AG09309 (cell line): ENCODE measurements at regions not wholly inside any gene's neighbourhood (a gene's known extent, or its start where the extent isn't known, plus 50 kb on each side); places are given as distances from the start of the nearest gene placed in this dataset.
A peak's percentile ranks its signal among the peaks of the same experiment; 100 is the strongest.

Experiments used
- DNase-seq: peaks from one replicate; pipeline ENCODE4 v3.0.0-alpha.2; 2010; ENCODE audit warnings: low read depth
- H3K4me3 ChIP-seq: 2 replicates; pipeline ENCODE4 v1.5.1; 2011; ENCODE audit warnings: mild to moderate bottlenecking, low read depth, low read length, moderate library complexity; ENCODE audit not compliant: control insufficient read depth
- CTCF ChIP-seq: IDR thresholded peaks from 2 replicates; pipeline ENCODE4 v1.5.1; 2011; ENCODE audit warnings: mild to moderate bottlenecking, low read depth, low read length, inconsistent platforms; ENCODE audit not compliant: insufficient read depth, control insufficient read depth; ENCODE audit errors: missing control alignments

DNA sequence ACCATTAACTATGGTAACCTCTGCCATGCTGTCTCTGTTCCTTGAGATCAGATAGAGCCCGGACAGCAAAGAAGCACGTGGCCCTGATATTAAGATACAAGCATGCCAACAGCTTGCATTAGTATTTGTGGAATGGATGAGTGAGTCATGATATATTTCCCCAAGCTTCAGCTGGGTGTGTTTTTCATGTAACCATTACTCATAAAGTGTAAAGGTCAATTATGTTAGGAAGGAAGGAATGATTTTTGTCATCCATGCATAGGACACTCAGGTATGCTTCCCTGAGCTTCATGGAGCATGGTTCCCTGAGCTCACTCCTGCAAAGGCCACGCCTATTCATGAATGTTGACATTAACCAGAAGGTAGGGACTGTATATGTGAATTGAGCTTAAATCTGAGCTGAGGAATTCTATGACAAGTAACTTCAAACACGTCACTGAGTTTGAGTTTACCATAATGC is 74.6 kb downstream of the ARL4C start:
- no peak for TF ChIP-seq CTCF
- no peak overlapping the region for H3K4me3 ChIP-seq
- peak; percentile 81 for DNase-seq

DNA sequence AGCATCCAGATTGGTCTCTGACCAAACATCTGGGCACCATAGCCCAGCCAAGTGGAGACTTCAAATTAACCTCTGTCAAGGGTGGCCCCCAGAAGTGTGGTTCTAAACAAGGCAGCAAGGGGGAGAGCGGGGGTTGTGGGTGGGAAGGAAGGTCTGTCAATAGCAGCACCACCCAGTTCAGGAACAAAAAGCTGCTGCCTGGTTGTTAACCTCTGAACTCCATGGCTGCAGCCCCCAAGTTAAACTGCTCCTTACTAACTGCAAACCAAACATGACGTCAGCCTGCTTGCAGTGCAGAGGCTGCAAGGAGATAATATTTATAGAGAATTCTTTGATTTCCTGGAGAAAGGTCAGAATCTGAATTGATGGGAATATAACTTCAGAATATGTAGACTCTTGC is 76.5 kb downstream of the ARL4C start:
- no peak for DNase-seq
- no peak for TF ChIP-seq CTCF
- H3K4me3 ChIP-seq = no peak overlapping the region

DNA sequence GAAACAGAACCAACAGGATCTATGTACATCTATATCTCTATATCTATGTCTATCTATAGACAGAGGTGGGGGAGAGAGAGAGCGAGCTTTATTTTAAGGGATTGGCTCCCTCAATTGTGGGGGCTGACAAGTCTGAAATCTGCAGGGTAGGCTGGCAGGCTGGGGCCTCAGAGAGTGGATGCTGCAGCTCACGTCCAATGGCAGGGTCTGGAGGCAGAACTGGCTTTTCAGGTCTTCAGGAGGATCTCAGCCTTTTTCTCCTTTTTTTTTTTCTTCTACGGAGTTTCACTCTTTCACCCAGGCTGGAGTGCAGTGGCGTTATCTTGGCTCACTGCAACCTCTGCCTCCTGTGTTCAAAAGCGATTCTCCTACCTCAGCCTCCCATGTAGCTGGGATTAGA is 77.2 kb downstream of the ARL4C start:
- no peak overlapping the region for H3K4me3 ChIP-seq
- no peak for TF ChIP-seq CTCF
- no peak for DNase-seq

DNA sequence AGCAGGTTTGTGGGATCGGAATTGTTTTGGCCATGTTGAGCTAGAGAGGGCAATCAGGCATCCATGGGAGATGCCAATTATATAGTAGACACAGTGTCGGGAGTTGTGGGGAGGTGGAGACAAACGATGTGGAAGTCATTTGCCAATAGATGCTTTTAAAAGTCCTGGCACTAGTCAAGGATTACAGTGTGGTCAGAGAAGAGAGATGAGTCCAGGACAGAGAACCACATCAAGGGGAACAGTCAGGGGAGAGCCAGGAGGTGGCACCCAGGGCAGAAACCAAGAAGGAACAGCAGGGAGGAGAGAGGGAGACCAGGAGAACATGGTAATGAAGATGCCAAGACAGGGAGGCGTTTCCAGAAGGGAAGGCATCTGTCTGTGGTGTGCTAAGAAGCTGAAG is 81.2 kb downstream of the ARL4C start:
- no peak for TF ChIP-seq CTCF
- H3K4me3 ChIP-seq = no peak overlapping the region
- no peak for DNase-seq

DNA sequence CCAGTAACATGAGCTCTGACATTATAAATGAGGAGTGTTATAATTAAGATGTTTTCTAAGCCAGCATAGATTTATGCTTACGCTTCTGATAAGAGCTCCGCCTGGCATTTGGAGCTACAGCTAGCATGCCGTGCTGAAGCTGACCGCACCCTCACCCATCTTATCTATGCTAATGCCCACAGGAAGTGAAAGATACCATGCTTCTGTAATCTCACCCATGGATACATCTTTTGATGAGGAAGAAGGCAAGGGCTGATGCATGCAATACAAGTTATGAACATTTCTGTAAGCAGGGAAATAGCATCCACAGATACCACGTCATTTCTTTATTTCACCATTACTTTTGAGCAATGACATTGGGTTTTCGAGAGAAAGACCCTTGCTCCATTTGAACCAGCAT is 82.3 kb downstream of the ARL4C start:
- TF ChIP-seq CTCF = no peak
- no peak overlapping the region for H3K4me3 ChIP-seq
- no peak for DNase-seq

- H3K4me3 ChIP-seq = no peak overlapping the region
- DNase-seq = peak; percentile 34
- no peak for TF ChIP-seq CTCF
These were observed 84.2 kb downstream of the ARL4C start for GRCh38 chr2:234412726-234413125.

DNA sequence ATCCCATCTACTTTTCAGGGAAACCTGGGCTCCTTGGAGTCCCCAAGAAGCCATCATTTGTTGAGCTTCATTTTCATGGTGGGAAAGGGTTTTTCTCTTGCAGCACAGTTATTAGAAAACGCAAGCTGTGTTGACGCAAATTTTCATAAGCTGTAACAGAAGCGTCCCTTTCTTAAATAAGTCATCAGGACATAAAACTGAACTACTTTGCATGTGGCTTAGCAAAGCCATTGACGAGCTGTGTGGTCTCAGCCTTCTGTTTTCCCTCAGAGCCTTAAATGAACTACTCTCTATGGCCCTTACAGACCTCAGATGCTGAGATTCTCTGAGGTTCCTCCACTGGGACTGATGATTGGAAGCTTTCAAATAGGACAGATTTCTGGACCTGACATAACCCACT is 85.1 kb downstream of the ARL4C start:
- no peak overlapping the region for H3K4me3 ChIP-seq
- no peak for DNase-seq
- no peak for TF ChIP-seq CTCF
